ENCODE measurements at regions not wholly inside any gene's neighbourhood (a gene's known extent, or its start where the extent isn't known, plus 50 kb on each side); places are given as distances from the start of the nearest gene placed in this dataset.

DNA sequence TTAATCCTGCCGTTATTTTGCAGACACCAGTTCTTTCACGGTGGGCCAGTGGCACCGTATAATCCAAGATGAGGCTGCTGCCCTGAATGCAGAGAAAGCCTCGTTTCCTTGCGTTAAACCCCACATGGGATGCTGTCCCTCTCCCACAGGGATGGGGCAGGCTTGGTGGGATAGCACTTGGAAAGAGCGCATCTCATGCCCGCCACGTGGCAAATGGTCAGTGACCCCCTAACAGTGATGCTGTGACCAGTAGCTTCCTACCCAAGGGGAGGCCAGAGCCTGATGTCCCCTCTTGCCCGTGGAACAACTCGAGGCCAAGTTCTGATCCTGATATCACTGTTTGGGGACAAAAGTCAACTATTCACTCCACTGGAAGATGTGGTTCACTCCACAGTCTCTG lies 73.3 kb downstream of the RHOB start:
- H3K27me3 ChIP-seq (ENCODE audit: insufficient read depth, low read depth): no peaks in the 10 kb centered on the region
- H3K4me1 ChIP-seq (ENCODE audit: low read depth, poor library complexity, severe bottlenecking): peaks cover 25% of the 10 kb centered on the region
- H3K9ac ChIP-seq: no peak overlapping the region
- H2AFZ ChIP-seq (ENCODE audit: low read depth): no peak overlapping the region
- no peaks in the 10 kb centered on the region for H3K79me2 ChIP-seq (ENCODE audit: insufficient read depth, low read depth)
- H4K20me1 ChIP-seq (ENCODE audit: insufficient read depth): no peaks in the 10 kb centered on the region
- H3K4me2 ChIP-seq: no peak overlapping the region
- H3K36me3 ChIP-seq (ENCODE audit: insufficient read depth): no peaks in the 10 kb centered on the region
- no peak overlapping the region for H3K4me3 ChIP-seq (IDR thresholded peaks at IDR 0.05; ENCODE audit: insufficient read depth, low read depth, low read length)
- TF ChIP-seq, protein P1, sequence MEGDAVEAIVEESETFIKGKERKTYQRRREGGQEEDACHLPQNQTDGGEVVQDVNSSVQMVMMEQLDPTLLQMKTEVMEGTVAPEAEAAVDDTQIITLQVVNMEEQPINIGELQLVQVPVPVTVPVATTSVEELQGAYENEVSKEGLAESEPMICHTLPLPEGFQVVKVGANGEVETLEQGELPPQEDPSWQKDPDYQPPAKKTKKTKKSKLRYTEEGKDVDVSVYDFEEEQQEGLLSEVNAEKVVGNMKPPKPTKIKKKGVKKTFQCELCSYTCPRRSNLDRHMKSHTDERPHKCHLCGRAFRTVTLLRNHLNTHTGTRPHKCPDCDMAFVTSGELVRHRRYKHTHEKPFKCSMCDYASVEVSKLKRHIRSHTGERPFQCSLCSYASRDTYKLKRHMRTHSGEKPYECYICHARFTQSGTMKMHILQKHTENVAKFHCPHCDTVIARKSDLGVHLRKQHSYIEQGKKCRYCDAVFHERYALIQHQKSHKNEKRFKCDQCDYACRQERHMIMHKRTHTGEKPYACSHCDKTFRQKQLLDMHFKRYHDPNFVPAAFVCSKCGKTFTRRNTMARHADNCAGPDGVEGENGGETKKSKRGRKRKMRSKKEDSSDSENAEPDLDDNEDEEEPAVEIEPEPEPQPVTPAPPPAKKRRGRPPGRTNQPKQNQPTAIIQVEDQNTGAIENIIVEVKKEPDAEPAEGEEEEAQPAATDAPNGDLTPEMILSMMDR (conservative IDR thresholded peaks at IDR 0.05; ENCODE audit: low read depth, low read length): no peak
- H3K27ac ChIP-seq: no peak overlapping the region

DNA sequence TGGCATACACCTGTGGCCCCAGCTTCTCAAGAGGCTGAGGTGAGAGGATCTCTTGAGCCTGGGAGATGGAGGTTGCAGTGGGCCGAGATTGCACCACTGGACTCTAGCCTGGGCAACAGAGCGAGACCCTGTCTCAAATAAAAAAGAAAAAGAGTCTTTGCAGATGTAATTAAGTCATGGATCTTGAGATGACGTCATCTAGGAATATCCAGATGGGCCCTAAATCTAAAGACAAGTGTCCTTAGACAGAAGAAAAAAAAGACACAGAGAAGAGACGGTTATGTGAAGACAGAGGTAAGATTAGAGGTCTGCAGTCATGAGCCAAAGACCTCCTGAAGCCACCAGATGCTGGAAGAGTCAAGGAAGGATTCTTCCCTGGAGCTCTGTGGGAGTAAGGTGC lies 74.3 kb downstream of the RHOB start:
- Histone ChIP-seq H3K4me1 (ENCODE audit: low read depth, poor library complexity, severe bottlenecking) (peaks cover 18% of the 10 kb centered on the region), H3K9ac (no peak overlapping the region), H2AFZ (ENCODE audit: low read depth) (no peak overlapping the region), H3K79me2 (ENCODE audit: insufficient read depth, low read depth) (no peaks in the 10 kb centered on the region), H3K4me3 (IDR thresholded peaks at IDR 0.05; ENCODE audit: insufficient read depth, low read depth, low read length) (no peak overlapping the region), H3K27me3 (ENCODE audit: insufficient read depth, low read depth) (no peaks in the 10 kb centered on the region), H3K36me3 (ENCODE audit: insufficient read depth) (no peaks in the 10 kb centered on the region), H3K27ac (no peak overlapping the region), H3K4me2 (no peak overlapping the region), H4K20me1 (ENCODE audit: insufficient read depth) (no peaks in the 10 kb centered on the region)
- TF ChIP-seq, protein P1 (conservative IDR thresholded peaks at IDR 0.05; ENCODE audit: low read depth, low read length): no peak

DNA sequence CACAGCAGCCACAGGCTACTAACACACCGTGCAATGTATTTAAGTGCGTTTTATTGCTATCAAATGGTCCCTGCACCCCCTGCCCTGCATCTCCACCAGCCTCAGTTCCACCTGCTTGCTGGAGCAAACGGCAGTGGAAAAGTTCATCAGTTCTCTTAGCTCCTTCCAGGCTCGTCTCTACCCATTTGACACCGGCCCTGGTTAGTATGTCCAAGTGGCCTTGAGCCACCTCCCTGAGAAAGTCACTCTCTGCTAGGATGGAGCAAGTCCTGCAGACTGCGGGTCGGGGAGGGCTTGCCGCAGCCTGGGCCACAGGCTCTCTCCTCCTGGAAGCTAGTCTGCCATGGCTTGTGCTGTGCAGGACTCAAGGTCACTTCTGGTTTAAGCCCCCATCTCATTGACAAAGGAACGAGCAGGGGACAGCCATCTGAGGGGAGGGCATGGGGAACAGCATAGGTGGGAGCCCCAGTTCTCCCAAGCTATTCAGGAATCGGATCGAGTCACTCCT lies 74.9 kb downstream of the RHOB start:
- no peak overlapping the region for H3K4me2 ChIP-seq
- H3K9ac ChIP-seq: no peak overlapping the region
- H3K79me2 ChIP-seq (ENCODE audit: insufficient read depth, low read depth): no peaks in the 10 kb centered on the region
- no peak overlapping the region for H3K27ac ChIP-seq
- no peak overlapping the region for H2AFZ ChIP-seq (ENCODE audit: low read depth)
- H3K4me3 ChIP-seq (IDR thresholded peaks at IDR 0.05; ENCODE audit: insufficient read depth, low read depth, low read length): no peak overlapping the region
- no peaks in the 10 kb centered on the region for H3K36me3 ChIP-seq (ENCODE audit: insufficient read depth)
- TF ChIP-seq, protein P1 (conservative IDR thresholded peaks at IDR 0.05; ENCODE audit: low read depth, low read length): no peak
- peaks cover 13% of the 10 kb centered on the region for H3K4me1 ChIP-seq (ENCODE audit: low read depth, poor library complexity, severe bottlenecking)
- no peaks in the 10 kb centered on the region for H3K27me3 ChIP-seq (ENCODE audit: insufficient read depth, low read depth)
- no peaks in the 10 kb centered on the region for H4K20me1 ChIP-seq (ENCODE audit: insufficient read depth)

DNA sequence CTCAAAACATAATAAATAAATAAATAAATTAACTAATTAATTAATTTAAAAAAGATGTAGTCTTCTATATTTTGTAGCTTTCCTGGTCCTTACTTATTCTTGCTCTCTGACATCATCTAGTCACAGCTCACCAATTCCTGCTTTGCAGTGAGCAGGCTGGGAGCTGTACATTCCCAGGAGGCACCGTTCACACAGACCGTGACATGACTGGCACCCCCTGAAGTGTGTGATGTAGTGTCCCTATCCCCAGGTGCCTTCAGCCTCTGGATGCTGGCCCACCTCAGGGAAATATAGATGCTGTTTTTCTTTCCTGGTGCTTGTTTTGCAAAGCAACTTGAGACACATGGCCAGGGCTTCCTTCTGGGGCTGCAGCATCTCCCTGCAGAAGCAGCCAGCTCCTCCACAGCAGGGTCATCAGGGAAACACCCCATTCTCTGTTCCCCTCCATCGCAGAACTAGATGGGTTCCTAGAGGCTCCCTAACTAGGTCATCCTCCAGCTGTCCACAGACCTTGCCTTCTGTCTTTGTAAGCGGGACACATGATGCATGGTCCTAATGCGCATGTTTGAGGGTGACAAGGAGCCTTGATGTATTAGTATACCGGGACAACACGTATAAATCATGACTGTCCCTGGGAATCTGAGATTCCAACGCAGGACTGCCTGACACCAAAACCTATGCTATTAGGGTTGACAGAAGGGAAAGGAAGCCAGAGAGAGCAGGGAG lies 76.4 kb downstream of the RHOB start:
- Histone ChIP-seq H2AFZ (ENCODE audit: low read depth) (no peak overlapping the region), H3K27me3 (ENCODE audit: insufficient read depth, low read depth) (no peaks in the 10 kb centered on the region), H3K4me2 (no peak overlapping the region), H3K27ac (no peak overlapping the region), H3K4me1 (ENCODE audit: low read depth, poor library complexity, severe bottlenecking) (peaks cover under 1% of the 10 kb centered on the region), H4K20me1 (ENCODE audit: insufficient read depth) (no peaks in the 10 kb centered on the region), H3K79me2 (ENCODE audit: insufficient read depth, low read depth) (no peaks in the 10 kb centered on the region), H3K9ac (no peak overlapping the region), H3K36me3 (ENCODE audit: insufficient read depth) (no peaks in the 10 kb centered on the region), H3K4me3 (IDR thresholded peaks at IDR 0.05; ENCODE audit: insufficient read depth, low read depth, low read length) (no peak overlapping the region)
- TF ChIP-seq, protein P1 (conservative IDR thresholded peaks at IDR 0.05; ENCODE audit: low read depth, low read length): no peak
